Activated CD8-positive, alpha-beta memory T cell treated with anti-CD3 and anti-CD28 coated beads for 36 hours (primary cell): ENCODE measurements at regions not wholly inside any gene's neighbourhood (a gene's known extent, or its start where the extent isn't known, plus 50 kb on each side); places are given as distances from the start of the nearest gene placed in this dataset.
"Not testable (repeated sequence)": the region's sequence is repeated elsewhere in the genome, so short reads cannot be mapped to it uniquely, and the experiment has no call there.

Experiments
- CTCF ChIA-PET: fragments of 350-600 bp; sonication (Branson Sonifier 250); formaldehyde crosslinking; loops from one replicate; lab custom pipeline; 2021; ENCODE audit warnings: antibody characterized with exemption; lab: Charles Lee
- POLR2A ChIA-PET: fragments of 350-600 bp; sonication (Branson Sonifier 250); formaldehyde crosslinking; loops from one replicate; lab custom pipeline; 2021; ENCODE audit warnings: antibody characterized with exemption; lab: Charles Lee

- ChIA-PET CTCF (interaction anchor here (1.4 kb wide), 1 partner anchor 19 kb away, joined by 4 read pairs; no protein-coding TSS in a partner anchor), POLR2A (no interaction called here)
Measured at GRCh38 chr2:204126705-204127104, 190.1 kb downstream of the ICOS start.

DNA sequence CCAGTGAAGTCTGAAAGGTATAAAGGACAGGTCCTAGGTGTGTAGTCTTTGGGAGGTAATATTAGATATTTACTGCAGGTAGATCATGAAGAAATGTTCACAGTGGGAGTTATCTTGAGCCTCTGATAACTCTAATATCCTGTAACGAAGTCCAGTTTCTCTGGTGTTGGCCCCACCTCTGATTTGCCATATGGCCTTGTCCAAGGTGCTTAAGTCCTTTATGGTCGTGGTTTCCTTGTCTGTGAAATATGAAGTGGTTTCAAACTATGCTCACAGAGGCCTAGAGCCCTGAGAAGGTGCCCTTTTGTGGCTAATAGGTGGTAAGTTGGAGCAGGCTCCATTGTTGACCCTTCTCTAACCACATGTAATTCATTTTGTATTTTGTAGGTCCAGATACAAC, 190.7 kb downstream of the ICOS start:
- ChIA-PET CTCF (interaction anchor here (1.4 kb wide), 1 partner anchor 18 kb away, joined by 4 read pairs; no protein-coding TSS in a partner anchor), POLR2A (no interaction called here)

- CTCF ChIA-PET, result no interaction called here
Measured at GRCh38 chr2:204129591-204130294, 193.2 kb downstream of the ICOS start.

DNA sequence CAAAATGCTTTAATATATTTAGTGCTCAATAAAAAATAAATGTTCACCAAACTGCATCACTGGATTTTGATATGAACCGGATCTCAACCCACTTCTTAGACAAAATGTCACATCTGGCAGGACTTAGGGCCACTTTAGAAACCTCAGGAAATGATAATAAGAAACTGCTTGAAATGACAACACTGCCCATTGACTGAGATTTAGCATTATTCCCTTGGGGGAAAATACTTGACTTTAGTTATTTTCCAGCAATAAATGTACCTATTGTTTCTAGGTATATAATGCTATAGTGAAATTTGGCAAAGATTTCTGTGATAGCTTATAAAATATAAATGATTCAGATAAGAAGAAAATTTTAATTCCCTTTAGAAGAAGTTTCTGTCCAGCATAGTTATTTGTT, 195.1 kb downstream of the ICOS start:
- ChIA-PET CTCF (no interaction called here), POLR2A (no interaction called here)

More at GRCh38 chr2:204129591-204130294, 193.2 kb downstream of the ICOS start:
- POLR2A ChIA-PET, result no interaction called here

DNA sequence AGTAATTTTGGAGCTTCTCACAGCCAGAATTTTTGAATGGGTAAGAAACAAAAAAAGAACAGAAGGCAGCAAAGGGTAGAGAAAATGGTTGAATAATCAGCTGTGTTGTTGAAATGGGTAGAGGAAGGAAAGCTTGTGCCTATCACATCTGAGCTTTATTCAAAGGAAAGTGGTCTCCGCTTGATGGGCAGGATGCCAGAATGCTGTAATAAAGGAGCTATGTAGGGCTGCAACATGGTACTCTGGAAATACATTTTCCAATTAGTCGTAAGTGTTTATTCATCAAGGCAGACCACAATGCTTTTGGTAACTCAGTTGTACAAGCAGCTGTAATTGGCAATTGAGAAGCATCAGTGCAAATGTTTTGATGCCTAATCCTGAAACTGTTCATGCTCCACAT, 196.9 kb downstream of the ICOS start:
- CTCF ChIA-PET, result interaction anchor here (1.1 kb wide), 1 partner anchor 44 kb away, joined by 3 read pairs; no protein-coding TSS in a partner anchor

GRCh38 chr2:204134421-204134820, 197.9 kb downstream of the ICOS start:
- ChIA-PET POLR2A (no interaction called here), CTCF (interaction anchor here (1.5 kb wide), 1 partner anchor 11 kb away, joined by 6 read pairs; no protein-coding TSS in a partner anchor)

More for the DNA sequence above, 196.9 kb downstream of the ICOS start:
- POLR2A ChIA-PET, result no interaction called here

DNA sequence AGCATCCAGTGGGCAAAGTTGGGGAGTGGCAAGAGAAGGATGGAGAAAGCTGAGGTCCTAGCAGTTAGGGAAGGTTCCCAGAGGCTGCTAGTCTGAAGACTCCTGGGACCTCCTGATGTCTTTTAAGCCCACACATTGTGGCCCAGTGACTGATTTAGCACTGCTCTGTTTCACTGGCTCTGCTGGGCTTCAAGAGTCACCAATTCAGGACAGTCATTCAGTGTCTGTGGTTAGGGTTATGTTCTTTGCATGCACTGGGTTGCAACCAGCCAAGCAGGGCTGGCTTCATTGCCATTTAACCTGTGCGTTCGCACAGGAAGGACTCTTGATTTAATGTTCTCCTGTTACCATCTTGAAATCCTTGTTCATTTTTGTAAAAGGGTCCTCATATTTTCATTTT, 199.2 kb downstream of the ICOS start:
- POLR2A ChIA-PET, result no interaction called here
- CTCF ChIA-PET, result interaction anchor here (1.3 kb wide), 2 partner anchors 9 to 64 kb away, joined by 3 to 4 read pairs; no protein-coding TSS in a partner anchor

DNA sequence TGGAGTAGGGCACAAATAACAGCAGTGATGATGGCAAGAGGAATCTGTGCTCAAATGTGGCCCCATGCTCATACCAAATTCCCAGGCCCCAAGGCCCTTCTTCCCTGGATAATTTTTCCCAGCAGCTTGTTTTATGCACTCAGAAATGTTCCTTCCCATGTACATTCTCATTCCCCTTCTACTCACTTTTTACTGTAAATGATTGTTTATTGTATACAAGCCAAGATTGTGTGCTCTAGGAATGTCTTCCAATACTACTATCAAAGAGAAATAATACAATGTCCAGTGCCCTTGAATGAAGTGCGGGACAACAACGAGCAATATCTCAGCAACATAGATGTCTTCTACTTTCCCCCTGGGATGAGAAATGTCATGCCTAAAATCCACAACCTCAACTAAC, 201.6 kb downstream of the ICOS start:
- ChIA-PET CTCF (no interaction called here), POLR2A (no interaction called here)

GRCh38 chr2:204140246-204140645, 203.7 kb downstream of the ICOS start:
- POLR2A ChIA-PET, result no interaction called here

DNA sequence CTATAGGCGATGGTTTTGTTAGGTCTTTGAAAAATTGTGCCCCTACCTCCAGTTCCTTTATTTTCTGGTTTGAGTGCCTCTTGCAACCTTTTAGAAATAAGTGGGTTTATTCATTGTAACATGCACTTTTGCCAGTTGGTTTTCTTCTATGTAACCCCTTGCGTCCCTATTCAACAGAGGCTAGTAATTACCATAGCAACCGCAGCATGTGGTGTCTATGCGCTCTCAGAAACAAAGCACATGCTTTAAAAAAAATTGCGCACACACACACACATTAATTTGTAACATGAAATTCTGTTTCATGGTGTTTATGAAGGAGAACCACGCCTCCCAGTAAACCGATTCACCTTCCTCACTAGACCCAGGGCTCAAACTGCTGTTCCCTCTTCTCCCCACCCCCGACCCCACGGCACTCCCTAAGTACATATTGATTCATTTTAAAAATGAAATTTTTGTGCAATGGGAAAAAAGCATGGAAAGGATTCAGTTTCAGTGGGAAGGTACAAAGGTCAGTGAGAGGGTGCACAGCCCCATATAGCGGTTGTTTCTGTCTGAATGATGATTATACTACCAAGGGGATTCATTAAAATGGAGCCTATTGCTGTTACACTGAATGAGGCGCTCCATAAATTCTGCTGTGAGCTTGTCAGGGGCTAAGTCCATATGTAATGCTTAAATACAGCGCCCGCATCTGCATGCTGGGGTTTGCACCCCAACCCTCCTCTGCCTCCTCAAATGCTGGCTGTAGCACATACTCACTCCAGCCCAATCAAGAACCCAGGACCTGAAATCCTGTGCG, 206.9 kb downstream of the ICOS start:
- POLR2A ChIA-PET, result no interaction called here
- CTCF ChIA-PET, result interaction anchor here (1.5 to 2.1 kb wide), 2 partner anchors 34 to 45 kb away, joined by 3 to 15 read pairs; no protein-coding TSS in a partner anchor

More at GRCh38 chr2:204140246-204140645, 203.7 kb downstream of the ICOS start:
- CTCF ChIA-PET, result interaction anchor here (0.6 to 0.8 kb wide), 2 partner anchors 37 to 170 kb away, joined by 3 to 4 read pairs; no protein-coding TSS in a partner anchor

DNA sequence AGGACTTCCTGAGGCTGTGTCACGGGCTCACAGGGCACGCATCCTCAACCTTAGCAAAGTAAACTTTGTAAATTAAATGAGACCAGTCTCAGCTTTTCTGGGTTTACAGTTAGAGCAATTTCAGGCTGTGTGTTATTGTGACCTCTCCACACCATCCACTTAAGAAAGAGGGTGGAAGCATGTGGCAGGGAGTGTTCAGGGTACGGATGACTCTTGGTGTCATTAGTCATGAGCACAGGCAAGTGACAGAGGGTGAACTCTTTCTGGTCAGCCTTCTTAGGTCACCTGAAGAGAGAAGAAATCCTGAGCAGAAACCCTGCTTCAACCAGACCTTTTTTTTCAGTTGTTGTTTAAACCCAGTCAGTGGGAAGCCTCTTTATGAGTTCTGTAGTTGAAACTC, 207.9 kb downstream of the ICOS start:
- POLR2A ChIA-PET, result no interaction called here
- CTCF ChIA-PET, result interaction anchor here (0.6 to 2.1 kb wide), 12 partner anchors 8 to 115 kb away, joined by 3 to 15 read pairs (median 4); no protein-coding TSS in a partner anchor

- ChIA-PET CTCF (interaction anchor here (0.6 to 2.1 kb wide), 12 partner anchors 9 to 211 kb away, joined by 3 to 15 read pairs (median 4); no protein-coding TSS in a partner anchor), POLR2A (no interaction called here)
Measured at GRCh38 chr2:204145263-204145751, 208.7 kb downstream of the ICOS start.

DNA sequence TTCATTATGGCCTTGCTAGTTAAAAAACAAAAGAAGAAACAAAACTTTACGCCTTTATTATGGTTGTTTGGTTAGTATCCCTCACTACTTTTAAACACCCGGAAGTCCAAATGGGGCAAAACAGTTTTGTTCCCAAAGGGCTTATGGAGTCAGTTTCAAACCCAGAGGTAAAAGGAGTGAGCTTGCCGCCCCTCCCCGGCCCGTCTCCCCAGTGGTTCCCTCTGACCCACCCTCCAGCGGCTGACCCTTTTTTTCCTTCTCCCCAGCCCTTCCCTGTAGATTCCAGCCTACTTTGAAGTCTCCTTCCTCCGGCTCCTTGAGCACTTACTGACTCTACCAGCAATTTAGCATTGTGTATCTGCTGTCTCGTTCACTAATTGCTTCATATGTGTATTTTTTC, 209.2 kb downstream of the ICOS start:
- ChIA-PET POLR2A (no interaction called here), CTCF (interaction anchor here (0.6 to 2.1 kb wide), 11 partner anchors 10 to 210 kb away, joined by 3 to 15 read pairs (median 4); no protein-coding TSS in a partner anchor)

DNA sequence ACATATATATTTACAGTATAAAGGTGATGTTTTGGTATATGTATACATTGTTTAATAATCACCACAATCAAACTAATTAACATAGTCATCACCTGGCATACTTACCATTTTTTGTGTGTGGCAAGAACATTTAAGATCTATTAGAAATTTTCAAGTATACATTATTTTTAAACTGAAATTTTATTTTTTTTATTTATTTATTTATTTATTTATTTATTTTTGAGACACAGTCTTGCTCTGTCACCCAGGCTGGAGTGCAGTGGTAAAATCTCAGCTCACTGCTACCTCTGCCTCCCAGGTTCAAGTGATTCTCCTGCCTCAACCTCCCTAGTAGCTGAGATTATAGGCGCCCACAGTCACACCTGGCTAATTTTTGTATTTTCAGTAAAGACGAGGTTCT, 210.5 kb downstream of the ICOS start:
- CTCF ChIA-PET, POLR2A ChIA-PET: not testable (repeated sequence)

- ChIA-PET CTCF (no interaction called here), POLR2A (no interaction called here)
Measured at GRCh38 chr2:204150721-204151120, 214.2 kb downstream of the ICOS start.

DNA sequence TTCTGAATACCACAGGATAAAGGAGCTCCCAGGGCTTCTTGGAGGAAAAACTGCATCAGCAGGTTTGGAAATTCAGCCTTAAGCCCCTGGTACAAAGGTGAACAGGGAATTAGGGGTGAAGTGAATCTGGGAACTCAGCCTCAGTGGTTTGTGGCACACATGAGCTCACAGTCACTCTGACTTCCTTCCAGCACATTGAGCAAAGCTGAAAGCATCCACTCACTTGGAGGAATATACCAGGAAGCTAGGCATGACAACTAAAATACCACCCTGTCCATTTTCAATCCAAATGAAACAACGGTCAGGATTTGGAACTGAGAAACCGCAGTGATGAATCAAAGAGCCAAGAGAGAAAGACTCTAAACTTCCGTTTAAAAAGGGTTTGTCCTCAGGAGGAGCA, 216.1 kb downstream of the ICOS start:
- POLR2A ChIA-PET, result no interaction called here
- CTCF ChIA-PET, result interaction anchor here (0.8 kb wide), 1 partner anchor 29 kb away, joined by 3 read pairs; no protein-coding TSS in a partner anchor

- ChIA-PET CTCF (no interaction called here), POLR2A (no interaction called here)
Measured at GRCh38 chr2:204154863-204155262, 218.3 kb downstream of the ICOS start.

DNA sequence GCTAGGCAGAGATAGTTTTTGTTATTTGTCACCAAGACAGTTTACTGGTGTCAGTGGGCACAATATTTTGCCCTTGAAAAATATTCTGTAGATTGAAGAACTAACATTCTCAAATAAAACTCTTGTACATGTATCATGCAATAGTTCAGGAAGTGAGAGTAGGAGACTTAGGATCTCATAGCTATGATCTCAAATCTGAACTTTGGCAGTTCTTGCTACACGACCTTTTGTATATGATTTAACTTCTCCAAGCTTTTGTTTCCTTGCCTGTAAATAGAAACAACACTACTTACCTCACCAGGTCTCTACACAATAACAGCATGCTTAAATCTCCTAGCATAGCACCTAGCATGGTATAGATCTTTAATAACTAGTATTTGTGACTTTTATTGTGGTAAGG, 219.9 kb downstream of the ICOS start:
- CTCF ChIA-PET, result no interaction called here
- POLR2A ChIA-PET, result no interaction called here

DNA sequence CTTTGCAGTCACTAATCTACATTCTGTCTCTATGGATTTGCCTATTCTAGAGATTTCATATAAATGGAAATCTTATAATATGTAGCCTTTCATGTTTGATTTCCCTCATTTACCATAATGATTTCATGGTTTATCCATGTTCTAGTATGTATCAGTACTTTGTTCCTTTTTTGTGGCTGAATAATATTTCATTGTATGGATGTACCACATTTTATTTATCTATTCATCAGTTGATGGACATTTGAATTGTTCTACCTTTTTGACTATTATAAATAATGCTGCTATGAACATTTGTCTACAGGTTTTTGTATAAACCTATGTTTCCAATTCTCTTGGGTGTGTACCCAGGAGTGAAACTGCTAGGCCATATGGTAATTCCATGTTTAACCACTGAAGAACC, 221.1 kb downstream of the ICOS start:
- ChIA-PET POLR2A (no interaction called here), CTCF (no interaction called here)

GRCh38 chr2:204159526-204159925, 223.0 kb downstream of the ICOS start:
- CTCF ChIA-PET, result interaction anchor here (1.7 kb wide), 1 partner anchor 18 kb away, joined by 6 read pairs; no protein-coding TSS in a partner anchor
- POLR2A ChIA-PET, result no interaction called here
